HG02885 (cell line): ENCODE measurements at regions not wholly inside any gene's neighbourhood (a gene's known extent, or its start where the extent isn't known, plus 50 kb on each side); places are given as distances from the start of the nearest gene placed in this dataset.
"Not testable (repeated sequence)": the region's sequence is repeated elsewhere in the genome, so short reads cannot be mapped to it uniquely, and the experiment has no call there.

Experiments used
- ATAC-seq: cut with Tn5 transposase; IDR thresholded peaks from one replicate; pipeline ENCODE4 v1.9.1; 2021; ENCODE audit warnings: mild to moderate bottlenecking; ENCODE audit not compliant: unreplicated experiment, poor library complexity

DNA sequence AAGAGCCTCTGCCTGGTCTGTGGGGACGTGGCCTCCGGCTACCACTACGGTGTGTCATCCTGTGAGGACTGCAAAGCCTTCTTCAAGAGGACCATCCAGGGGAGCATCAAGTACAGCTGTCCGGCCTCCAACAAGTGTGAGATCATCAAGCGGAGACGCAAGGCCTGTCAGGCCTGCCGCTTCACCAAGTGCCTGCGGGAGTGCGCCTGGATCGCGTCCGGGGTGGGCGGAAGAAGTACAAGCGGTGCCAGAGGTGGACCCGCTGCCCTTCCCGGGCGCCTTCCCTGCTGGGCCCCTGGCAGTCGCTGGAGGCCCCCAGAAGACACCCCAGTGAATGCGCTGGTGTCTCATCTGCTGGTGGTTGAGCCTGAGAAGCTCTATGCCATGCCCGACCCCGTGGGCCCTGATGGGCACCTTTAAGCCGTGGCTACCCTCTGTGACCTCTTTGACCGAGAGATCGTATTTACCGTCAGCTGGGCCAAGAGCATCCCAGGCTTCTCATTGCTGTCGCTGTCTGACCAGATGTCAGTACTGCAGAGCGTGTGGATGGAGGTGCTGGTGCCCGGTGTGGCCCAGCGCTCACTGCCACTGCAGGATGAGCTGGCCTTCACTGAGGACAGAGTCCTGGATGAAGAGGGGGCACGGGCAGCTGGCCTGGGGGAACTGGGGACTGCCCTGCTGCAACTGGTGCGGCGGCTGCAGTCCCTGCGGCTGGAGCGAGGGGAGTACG is 84.3 kb downstream of the MRPL57 start:
- not testable (repeated sequence) for ATAC-seq

DNA sequence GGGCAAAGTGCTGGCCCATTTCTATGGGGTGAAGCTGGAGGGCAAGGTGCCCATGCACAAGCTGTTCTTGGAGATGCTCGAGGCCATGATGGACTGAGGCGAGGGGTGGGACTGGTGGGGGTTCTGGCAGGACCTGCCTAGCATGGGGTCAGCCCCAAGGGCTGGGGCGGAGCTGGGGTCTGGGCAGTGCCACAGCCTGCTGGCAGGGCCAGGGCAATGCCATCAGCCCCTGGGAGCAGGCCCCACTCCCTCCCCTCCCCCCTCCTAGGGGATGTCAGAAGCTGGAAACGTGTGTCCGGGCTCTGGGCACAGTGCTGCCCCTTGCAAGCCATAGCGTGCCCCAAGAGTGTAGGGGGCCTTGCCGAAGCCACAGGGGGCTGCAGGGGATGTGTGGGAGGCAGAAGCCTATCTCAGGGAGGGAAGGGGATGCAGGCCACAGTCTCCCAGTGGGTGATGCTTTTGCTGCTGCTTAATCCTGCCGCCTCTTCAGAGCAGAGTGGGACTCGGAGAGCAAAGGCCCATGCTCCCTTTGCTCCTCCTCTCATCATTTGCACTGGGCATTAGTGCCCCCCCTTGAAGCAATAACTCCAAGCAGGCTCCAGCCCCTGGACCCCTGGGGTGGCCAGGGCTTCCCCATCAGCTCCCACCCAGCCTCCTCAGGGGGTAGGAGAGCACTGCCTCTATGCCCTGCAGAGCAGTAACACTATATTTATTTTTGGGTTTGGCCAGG is 85.2 kb downstream of the MRPL57 start:
- ATAC-seq = not testable (repeated sequence)

DNA sequence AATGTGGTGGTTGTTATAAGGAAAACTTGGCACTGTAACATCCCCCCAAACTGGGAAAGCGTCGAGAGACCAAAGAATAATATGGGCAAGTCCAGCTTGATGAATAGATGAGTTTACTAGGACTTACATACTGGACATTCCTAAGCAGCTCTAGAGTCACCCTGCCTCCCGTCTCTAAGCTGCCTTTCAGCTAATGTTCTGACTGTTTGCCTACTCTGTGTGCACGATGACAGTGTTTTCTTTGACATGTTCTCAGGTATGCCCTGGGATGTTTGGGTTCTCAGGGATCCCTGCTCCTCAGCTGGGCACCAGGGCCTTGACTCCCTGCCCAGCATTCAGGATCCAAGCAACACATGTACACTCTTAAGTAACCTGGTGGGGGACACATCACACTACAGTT is 87.5 kb downstream of the MRPL57 start:
- ATAC-seq = not testable (repeated sequence)

DNA sequence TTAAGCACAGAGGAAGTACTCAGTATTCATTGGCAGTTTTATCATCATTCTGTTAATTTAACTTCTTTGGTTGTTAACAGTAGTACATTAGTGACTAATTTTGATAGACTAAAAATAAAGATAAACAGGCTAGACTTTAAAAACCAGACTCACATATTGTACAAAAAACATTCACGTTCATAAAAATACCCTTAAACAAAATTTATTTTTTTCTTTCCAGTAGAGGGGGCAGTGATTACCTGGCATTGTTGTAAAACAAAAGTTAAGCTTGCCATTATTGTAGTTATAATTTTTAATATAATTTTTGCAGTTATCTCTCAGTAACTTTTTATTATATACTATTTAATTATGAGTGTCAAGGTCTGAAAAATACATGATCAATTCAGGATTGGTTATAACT is 92.0 kb downstream of the MRPL57 start:
- not testable (repeated sequence) for ATAC-seq

DNA sequence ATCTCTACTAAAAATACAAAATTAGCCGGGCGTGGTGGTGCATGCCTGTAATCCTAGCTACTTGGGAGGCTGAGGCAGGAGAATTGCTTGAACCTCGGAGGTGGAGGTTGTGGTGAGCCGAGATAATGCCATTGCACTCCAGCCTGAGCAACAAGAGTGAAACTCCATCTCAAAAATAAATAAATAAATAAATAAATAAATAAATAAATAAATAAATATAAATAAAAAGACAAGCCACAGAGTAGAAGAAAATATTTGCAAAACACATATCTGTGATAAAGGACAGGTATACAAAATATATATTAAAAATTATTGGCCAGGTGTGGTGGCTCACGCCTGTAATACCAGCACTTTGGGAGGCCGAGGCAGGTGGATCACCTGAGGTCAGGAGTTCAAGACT is 96.0 kb downstream of the MRPL57 start:
- ATAC-seq = not testable (repeated sequence)

DNA sequence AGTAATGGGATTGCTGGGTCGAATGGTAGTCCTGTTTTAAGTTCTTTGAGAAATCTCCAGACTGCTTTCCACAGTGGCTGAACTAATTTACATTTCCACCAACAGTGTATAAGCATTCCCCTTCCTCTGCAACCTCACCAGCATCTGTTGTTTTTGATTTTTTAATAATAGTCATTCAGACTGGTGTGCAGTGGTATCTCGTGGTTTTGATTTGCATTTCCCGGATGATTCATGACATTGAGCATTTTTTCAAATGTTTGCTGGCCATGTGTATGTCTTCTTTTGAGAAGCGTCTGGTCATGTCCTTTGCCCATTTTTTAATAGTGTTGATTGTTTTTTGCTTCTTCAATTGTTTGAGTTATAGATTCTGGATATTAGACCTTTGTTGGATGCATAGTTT is 98.0 kb downstream of the MRPL57 start:
- ATAC-seq = not testable (repeated sequence)

DNA sequence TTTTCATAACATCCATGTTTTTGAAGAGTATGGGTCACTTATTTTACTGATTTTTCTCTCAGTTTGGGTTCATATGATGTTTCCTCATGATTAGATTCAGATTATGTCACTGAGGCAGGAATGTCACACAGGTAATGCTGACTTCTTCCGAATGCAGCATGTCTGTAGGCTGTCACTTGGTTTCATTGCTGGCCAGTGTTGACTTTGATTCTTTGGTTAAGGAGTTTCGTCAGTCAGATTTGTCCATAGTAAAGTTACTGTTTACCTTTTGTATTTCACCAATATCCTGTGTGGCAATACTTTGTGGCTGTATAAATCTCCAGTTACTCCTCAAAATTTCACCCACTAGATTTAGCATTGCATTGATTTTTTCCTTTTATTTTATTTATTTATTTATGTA is 105.6 kb downstream of the MRPL57 start:
- ATAC-seq = no peak

DNA sequence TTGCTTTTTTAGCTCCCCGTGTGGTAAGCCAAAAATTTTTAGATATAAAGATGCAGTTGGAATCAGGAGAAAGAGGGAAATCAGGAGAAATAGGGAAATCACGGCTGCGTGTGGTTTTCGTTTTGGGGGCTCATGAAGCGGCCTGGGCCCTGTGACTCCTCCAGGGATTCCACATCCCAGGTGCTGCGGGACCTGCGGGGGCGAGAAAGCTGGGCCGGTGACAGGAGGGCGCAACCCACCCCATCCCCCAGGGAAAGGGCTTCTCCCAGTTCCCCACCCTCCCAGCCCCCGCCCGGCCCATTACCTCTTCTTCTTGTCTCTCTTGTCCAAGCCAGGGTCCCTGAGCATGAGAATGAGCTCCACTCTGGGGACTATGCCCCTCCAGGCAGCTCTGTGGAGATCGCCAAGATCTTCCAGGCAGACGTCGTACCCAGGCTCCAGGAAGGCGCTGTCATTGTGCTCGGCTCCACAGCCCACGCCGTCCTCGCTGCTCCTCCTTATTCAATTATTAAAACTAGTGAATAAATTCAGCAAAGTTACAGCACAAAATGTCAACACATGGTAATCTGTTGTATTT is 111.0 kb downstream of the MRPL57 start:
- no peak for ATAC-seq

DNA sequence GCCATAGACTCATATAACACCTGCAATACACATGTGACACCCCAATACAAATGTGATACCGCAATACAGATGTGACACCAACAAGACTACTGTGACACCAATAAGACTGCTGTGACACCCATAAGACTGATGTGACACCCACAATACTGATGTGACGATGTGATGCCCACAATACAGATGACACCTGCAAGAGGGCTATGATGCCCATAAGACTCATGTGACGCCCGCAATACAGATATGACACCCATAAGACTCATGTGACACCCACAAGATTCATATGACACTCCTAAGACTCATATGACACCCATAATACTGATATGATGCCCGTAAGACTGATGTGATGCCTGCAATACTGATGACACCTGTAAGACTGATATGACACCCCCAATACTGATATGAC is 113.0 kb downstream of the MRPL57 start:
- no peak for ATAC-seq

DNA sequence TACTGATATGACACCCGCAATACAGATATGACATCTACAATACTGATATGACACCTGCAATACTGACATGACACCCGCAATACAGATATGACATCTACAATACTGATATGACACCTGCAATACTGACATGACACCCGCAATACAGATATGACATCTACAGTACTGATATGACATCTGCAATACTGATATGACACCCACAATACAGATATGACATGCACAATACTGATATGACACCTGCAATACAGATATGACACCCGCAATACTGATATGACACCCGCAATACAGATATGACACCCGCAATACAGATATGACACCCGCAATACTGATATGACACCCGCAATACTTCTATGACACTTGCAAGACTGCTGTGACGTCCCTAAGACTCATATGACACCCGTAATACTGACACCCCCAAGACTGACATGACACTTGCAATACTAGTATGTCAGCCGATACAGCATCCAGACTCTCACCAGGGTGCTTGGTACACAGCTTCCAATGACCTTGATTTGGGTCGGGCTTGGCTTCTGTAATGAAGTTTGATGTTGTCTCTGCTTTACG is 114.1 kb downstream of the MRPL57 start:
- not testable (repeated sequence) for ATAC-seq

DNA sequence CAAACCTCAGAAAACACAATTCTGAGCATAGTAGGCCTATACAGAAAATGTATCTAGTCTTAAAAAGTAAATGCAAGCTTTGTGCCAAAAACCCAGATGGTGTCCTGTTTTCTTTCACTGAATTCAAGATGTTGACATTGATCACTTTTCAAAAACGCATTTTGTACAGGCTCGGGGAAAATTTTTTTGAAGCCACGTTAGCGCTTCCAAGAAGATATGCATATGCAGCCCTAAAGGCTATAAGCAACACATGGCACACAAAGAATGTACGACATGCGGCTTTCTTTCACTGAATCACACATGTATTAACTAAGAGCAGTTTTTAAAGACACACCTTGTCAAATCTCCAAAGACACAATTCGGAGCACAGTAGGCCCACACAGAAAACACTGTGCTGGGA is 115.4 kb downstream of the MRPL57 start:
- ATAC-seq = no peak

DNA sequence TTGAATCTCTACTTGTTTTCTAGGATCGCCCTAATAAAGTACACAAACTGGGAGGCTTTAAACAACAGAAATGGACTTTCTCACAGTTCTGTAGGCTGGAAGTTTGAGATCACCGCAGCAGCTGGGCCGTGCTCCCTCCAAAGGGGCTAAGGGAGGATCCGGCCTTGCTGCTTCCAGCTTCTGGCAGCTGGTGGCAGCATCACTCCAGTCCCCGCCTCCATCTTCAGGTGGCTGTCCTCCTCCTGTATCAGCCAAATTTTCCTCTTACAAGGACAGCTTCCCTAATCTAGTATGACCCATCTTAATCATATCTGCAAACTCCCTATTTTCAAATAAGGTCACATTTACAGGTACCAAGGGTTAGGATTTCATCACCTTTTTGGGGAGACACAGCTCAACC is 120.5 kb downstream of the MRPL57 start:
- ATAC-seq = peak; percentile 47

DNA sequence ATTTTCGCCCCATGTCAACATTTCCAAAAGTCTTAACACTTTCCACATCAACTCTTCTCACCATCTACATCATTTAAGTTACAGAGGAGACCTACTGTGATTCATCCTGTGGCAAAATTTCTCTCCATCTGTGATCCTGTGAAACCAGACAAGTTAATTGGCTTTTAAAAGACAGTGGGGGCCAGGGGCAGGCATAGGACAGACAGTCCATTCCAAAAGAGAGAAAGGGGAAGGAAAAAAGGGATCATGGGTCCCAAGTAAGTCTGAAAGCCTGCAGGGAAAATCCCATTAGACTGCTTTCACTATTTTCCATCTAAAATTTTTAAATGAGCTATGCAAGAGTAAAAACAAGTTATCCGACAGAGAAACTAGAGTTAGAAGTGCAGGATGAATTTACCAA is 121.0 kb downstream of the MRPL57 start:
- ATAC-seq = no peak

DNA sequence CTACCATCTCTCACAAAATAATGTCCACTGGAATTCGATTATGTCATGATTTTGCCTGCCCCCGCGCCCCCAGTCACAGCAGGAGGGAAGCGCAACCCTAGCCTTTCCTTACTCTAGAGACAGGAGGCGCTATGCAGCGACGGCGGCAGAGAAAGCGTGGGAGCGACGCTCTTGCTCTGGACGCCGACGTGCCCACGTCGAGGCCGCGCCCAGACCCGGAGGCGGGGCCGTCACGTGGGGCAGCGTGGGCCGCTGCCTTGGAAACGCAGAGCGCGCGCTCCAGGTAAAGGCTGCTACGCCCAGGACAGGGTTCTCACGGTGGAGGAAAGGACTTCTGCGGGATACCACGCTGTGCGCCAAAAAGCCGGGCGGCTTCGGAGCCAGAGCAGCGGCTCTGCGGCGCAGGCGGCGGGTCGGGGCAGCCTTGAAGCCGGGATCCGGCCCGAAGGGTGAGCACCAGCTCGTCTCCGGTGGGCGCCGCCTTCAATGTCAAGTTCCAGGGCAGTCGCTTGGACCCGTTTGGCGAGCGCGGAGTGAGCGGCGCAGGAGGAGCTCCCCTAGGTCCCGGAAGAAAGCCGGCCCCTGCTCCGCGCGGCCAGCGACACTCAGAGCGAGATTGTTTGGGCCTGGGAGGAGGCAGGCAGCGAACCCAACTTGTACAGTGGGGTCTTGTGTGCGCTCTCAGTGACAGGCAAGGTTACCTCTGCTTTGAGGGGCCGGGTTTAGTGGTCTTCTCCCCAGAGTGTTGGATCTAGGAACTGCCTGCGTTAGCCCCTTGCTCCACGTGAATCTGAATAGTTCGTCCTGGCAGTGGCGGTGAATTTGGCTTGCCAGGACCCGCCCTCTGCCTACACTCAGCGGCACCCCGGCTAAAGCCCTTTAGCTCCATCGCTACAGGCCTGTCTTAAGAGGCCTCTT is 121.7 kb downstream of the MRPL57 start:
- ATAC-seq = peak; percentile 91

DNA sequence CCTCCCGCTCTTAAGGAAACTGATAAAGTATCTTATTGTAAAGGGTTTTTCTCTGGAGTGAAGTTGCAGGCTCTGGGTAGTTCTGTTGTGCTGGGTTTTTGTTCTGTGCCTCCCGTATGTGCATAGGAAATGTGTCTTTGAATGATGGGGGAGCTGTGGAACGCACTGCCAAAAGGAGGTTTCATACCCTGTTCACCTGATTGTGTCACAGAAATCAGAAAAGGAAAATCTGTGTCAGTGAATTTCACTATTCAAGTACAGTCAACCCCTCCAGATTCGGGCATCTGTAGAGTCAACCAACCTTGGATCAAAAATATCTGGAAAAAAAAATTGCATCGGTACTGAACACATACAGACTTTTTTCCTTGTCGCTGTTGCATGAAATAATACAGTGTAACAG is 127.8 kb downstream of the MRPL57 start:
- no peak for ATAC-seq

DNA sequence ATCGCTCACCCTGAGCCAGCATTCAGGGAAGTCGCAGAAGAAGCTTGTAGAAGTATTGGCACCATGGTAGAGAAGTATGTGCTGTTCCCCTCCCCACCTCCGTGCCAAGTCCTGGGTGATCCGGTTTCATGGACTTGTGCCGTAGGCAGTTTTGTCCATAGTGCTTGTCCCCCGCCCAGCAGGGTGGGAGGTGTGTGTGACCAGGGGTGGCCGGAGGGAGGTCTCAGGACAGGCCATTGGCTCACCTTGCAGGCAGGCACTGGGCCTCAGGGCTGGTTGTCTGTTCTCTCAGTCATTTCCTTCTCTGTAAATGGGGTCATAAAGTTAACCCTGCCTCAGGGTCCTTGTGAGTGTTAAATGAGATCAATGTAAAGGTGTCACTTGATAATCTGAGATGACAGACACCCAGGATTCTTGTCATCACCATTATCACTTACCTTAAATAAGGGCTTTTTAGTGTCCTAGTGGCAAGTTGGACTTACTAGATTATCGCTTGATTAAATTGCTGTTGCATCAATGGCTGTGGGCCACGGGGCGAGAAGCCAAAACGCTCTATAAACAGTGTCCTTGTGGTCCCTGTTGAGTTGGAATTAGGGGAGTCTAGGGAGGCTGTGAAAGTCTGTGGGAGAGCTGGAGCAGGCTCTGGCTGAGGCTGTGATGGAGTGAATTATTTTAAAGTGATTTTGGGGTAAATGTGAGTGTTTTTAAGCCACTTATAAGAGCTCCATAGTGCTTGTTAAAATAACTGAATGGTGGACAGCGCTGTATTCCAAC is 130.0 kb downstream of the MRPL57 start:
- not testable (repeated sequence) for ATAC-seq

DNA sequence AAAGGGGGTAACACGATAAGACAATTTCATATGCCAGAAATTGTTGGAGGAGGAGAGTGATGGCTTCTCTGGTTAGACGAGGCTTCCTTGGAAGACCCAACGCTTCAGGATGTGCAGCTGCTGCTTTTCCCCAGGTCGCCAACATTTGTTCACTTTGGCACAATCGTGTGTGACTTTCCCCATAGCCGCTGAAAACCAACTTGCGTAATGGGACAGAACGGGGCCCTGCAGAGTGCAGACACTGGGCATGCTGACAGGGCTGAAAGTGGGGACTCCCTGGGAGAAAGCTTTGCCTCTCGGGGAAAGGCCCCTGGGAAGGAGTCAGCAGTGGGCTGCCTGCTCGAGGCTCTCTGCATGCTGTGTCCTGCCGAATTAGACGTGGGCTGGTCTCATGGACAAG is 130.7 kb downstream of the MRPL57 start:
- ATAC-seq = not testable (repeated sequence)

DNA sequence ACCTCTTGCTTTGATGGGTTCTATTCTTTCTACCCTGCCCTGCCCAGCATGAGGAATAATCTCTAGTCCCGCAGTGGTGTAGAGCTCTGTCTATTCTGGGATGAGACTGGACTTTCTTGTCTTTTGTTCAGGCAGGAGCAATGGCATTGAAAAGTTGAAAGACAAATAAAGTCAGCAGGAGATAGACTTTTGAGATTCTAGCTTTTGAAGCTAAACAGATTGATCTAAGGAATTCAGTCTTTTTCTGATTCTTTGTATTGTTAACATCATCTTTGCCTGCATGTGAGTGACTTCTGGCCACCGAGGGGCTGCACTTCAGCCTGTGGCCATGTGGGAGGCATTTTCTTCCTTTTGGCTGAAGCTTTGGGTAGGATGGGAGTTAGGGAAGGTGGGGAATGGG is 132.4 kb downstream of the MRPL57 start:
- ATAC-seq = no peak

DNA sequence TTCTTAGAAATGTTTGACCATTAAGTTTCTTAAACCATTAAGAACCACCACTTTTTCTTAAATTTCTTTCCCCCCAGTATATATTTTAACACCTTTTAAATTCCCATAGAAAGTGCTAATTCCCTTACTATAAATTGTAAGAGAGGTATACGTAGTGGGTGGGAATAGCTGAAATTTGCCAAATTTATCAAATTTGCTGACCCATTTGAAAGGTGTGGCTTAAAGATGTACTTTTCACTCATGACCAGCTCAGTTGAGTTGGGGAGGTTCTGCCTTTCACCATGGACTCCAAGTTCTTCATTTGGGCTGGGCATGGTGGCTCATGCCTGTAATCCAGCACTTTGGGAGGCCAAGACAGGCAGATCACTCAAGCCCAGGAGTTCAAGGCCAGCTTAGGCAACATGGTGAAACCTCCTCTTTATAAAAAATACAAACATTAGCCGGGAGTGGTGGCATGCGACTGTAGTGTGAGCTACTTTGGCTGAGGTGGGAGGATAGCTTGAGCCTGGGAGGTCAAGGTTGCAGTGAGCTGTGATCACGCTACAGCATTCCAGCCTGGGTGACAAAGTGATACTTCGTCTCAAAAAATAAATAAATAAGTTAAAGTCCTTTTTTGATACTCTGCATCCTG is 133.2 kb downstream of the MRPL57 start:
- ATAC-seq = no peak
